ENCODE measurements at regions not wholly inside any gene's neighbourhood (a gene's known extent, or its start where the extent isn't known, plus 50 kb on each side); places are given as distances from the start of the nearest gene placed in this dataset.
"Not testable (repeated sequence)": the region's sequence is repeated elsewhere in the genome, so short reads cannot be mapped to it uniquely, and the experiment has no call there.

- in situ Hi-C loops (cut with MboI; ENCODE audit: low sequenced_read_pairs) = loop anchor here (25.0 kb wide), 1 partner anchor 813 kb away; no protein-coding TSS in a partner anchor
Observed at GRCh38 chr4:82200046-82200445, 173.7 kb downstream of the HNRNPD start.

- in situ Hi-C loops (cut with MboI; ENCODE audit: low sequenced_read_pairs) = no loop called here
Observed at GRCh38 chr4:82194329-82194728, 179.5 kb downstream of the HNRNPD start.

GRCh38 chr4:82192017-82192673, 181.6 kb downstream of the HNRNPD start:
- in situ Hi-C loops (cut with MboI; ENCODE audit: low sequenced_read_pairs) = no loop called here

- in situ Hi-C loops (cut with MboI; ENCODE audit: low sequenced_read_pairs) = no loop called here
Observed at GRCh38 chr4:82181789-82182188, 192.0 kb downstream of the HNRNPD start.

GRCh38 chr4:82172186-82172585, 201.6 kb downstream of the HNRNPD start:
- in situ Hi-C loops (cut with MboI; ENCODE audit: low sequenced_read_pairs) = no loop called here

- in situ Hi-C loops (cut with MboI; ENCODE audit: low sequenced_read_pairs) = no loop called here
Observed at GRCh38 chr4:82171531-82172155, 202.1 kb downstream of the HNRNPD start.

- in situ Hi-C loops (cut with MboI; ENCODE audit: low sequenced_read_pairs) = no loop called here
Observed at GRCh38 chr4:82149750-82150149, 224.0 kb downstream of the HNRNPD start.

GRCh38 chr4:82145850-82146249, 227.9 kb downstream of the HNRNPD start:
- in situ Hi-C loops (cut with MboI; ENCODE audit: low sequenced_read_pairs) = no loop called here

GRCh38 chr4:82140422-82140821, 233.4 kb downstream of the HNRNPD start:
- in situ Hi-C loops (cut with MboI; ENCODE audit: low sequenced_read_pairs) = no loop called here

- in situ Hi-C loops (cut with MboI; ENCODE audit: low sequenced_read_pairs) = no loop called here
Observed at GRCh38 chr4:82139287-82139686, 234.5 kb downstream of the HNRNPD start.

- in situ Hi-C loops (cut with MboI; ENCODE audit: low sequenced_read_pairs) = no loop called here
Observed at GRCh38 chr4:82138374-82138773, 235.4 kb downstream of the HNRNPD start.

- in situ Hi-C loops (cut with MboI; ENCODE audit: low sequenced_read_pairs) = no loop called here
Observed at GRCh38 chr4:82136161-82136801, 237.5 kb downstream of the HNRNPD start.

- in situ Hi-C loops (cut with MboI; ENCODE audit: low sequenced_read_pairs) = no loop called here
Observed at GRCh38 chr4:82128355-82128754, 245.4 kb downstream of the HNRNPD start.

- in situ Hi-C loops (cut with MboI; ENCODE audit: low sequenced_read_pairs) = no loop called here
Observed at GRCh38 chr4:82126512-82127040, 247.2 kb downstream of the HNRNPD start.

- in situ Hi-C loops (cut with MboI; ENCODE audit: low sequenced_read_pairs) = no loop called here
Observed at GRCh38 chr4:82125787-82126297, 247.9 kb downstream of the HNRNPD start.

GRCh38 chr4:82124932-82125786, 248.6 kb downstream of the HNRNPD start:
- in situ Hi-C loops (cut with MboI; ENCODE audit: low sequenced_read_pairs) = no loop called here

- in situ Hi-C loops (cut with MboI; ENCODE audit: low sequenced_read_pairs) = no loop called here
Observed at GRCh38 chr4:82124365-82124764, 249.4 kb downstream of the HNRNPD start.

- in situ Hi-C loops (cut with MboI; ENCODE audit: low sequenced_read_pairs) = no loop called here
Observed at GRCh38 chr4:82123934-82124333, 249.9 kb downstream of the HNRNPD start.

- in situ Hi-C loops (cut with MboI; ENCODE audit: low sequenced_read_pairs) = not testable (repeated sequence)
Observed at GRCh38 chr4:82115183-82115582, 258.6 kb downstream of the HNRNPD start.

- in situ Hi-C loops (cut with MboI; ENCODE audit: low sequenced_read_pairs) = no loop called here
Observed at GRCh38 chr4:82108506-82108905, 265.3 kb downstream of the HNRNPD start.

GRCh38 chr4:82104578-82104977, 269.2 kb downstream of the HNRNPD start:
- in situ Hi-C loops (cut with MboI; ENCODE audit: low sequenced_read_pairs) = no loop called here
